IMR-90 (cell line): ENCODE measurements at regions not wholly inside any gene's neighbourhood (a gene's known extent, or its start where the extent isn't known, plus 50 kb on each side); places are given as distances from the start of the nearest gene placed in this dataset.

ENCODE experiments used
- ATAC-seq: fragments of 200-7000 bp; cut with Tn5 transposase; 2 replicates; pipeline ENCODE4 v1.9.1; 2020; ENCODE audit warnings: low read depth, mild to moderate bottlenecking, moderate library complexity
- BruUV-seq: library from RNA; stranded (reverse); fragments of 400-500 nt; replicated peaks from 2 replicates; lab custom pipeline; 2021; lab: Mats Ljungman, UMichigan
- CTCF ChIA-PET: fragments of 300-600 bp; formaldehyde crosslinking; extraction: SDS; loops from one replicate; lab custom pipeline; 2021; ENCODE audit warnings: antibody characterized with exemption; lab: Yijun Ruan, JAX
- POLR2A ChIA-PET: fragments of 300-600 bp; sonication (Branson Sonifier 250); formaldehyde crosslinking; loops from one replicate; lab custom pipeline; 2022; ENCODE audit warnings: antibody characterized with exemption; ENCODE audit not compliant: unreplicated experiment; lab: Charles Lee
- DNase-seq: peaks from one replicate; pipeline ENCODE4 v3.0.0; 2013
- H2AFZ ChIP-seq: replicated peaks from 2 replicates; pipeline ENCODE3; 2013; ENCODE audit warnings: low read length, mild to moderate bottlenecking; ENCODE audit not compliant: poor library complexity
- H2AK5ac ChIP-seq: 2 replicates; pipeline ENCODE4 v1.6.1; 2013; ENCODE audit warnings: low read depth, low read length, inconsistent platforms
- H2AK9ac ChIP-seq: replicated peaks from 2 replicates; pipeline ENCODE3; 2013; ENCODE audit warnings: mild to moderate bottlenecking, low read depth, low read length, moderate library complexity; ENCODE audit not compliant: poor library complexity
- H2BK120ac ChIP-seq: 2 replicates; pipeline ENCODE4 v1.6.1; 2013; ENCODE audit warnings: low read depth, low read length, inconsistent platforms
- H2BK15ac ChIP-seq: 3 replicates; pipeline ENCODE4 v1.6.1; 2013; ENCODE audit warnings: low read depth, low read length, inconsistent platforms
- H2BK20ac ChIP-seq: 2 replicates; pipeline ENCODE4 v1.6.1; 2013; ENCODE audit warnings: low read depth, mild to moderate bottlenecking, inconsistent platforms, low read length, moderate library complexity
- H2BK5ac ChIP-seq: 2 replicates; pipeline ENCODE4 v1.6.1; 2013; ENCODE audit warnings: mild to moderate bottlenecking, low read depth, low read length, inconsistent platforms; ENCODE audit not compliant: poor library complexity, severe bottlenecking
- H3K14ac ChIP-seq: replicated peaks from 2 replicates; pipeline ENCODE4 v1.6.1; 2013; ENCODE audit warnings: low read depth, low read length, inconsistent platforms
- H3K18ac ChIP-seq: 2 replicates; pipeline ENCODE4 v1.6.1; 2013; ENCODE audit warnings: low read depth, low read length, control low read depth
- H3K23ac ChIP-seq: 2 replicates; pipeline ENCODE4 v1.6.1; 2013; ENCODE audit warnings: low read depth, low read length, inconsistent platforms
- H3K27ac ChIP-seq: 2 replicates; pipeline ENCODE4 v1.5.1; 2013; ENCODE audit warnings: mild to moderate bottlenecking, control low read depth, low read length; ENCODE audit not compliant: insufficient read depth
- H3K27me3 ChIP-seq: 2 replicates; pipeline ENCODE4 v1.6.1; 2013; ENCODE audit warnings: low read length; ENCODE audit not compliant: control insufficient read depth, insufficient read depth
- H3K36me3 ChIP-seq: 2 replicates; pipeline ENCODE4 v1.6.1; 2013; ENCODE audit warnings: low read length, mixed read lengths; ENCODE audit not compliant: control insufficient read depth, insufficient read depth
- H3K4ac ChIP-seq: 2 replicates; pipeline ENCODE4 v1.6.1; 2013; ENCODE audit warnings: low read depth, low read length, inconsistent platforms
- H3K4me1 ChIP-seq: 2 replicates; pipeline ENCODE4 v1.6.1; 2013; ENCODE audit warnings: low read length, mixed read lengths; ENCODE audit not compliant: control insufficient read depth, insufficient read depth
- H3K4me2 ChIP-seq: 2 replicates; pipeline ENCODE4 v1.6.1; 2013; ENCODE audit warnings: low read depth, mild to moderate bottlenecking, control low read depth, low read length, moderate library complexity
- H3K4me3 ChIP-seq: 2 replicates; pipeline ENCODE4 v1.5.1; 2013; ENCODE audit warnings: low read depth, mild to moderate bottlenecking, control low read depth, low read length, moderate library complexity; ENCODE audit not compliant: insufficient read depth
- H3K56ac ChIP-seq: 2 replicates; pipeline ENCODE4 v1.6.1; 2013; ENCODE audit warnings: low read length, inconsistent platforms; ENCODE audit not compliant: insufficient read depth; ENCODE audit errors: extremely low read depth
- H3K79me1 ChIP-seq, 2 experiments: 2 replicates each; pipeline ENCODE4 v1.6.1; 2013; ENCODE audit warnings: low read length in 2 of 2, inconsistent platforms in 1 of 2, low read depth in 1 of 2
- H3K9ac ChIP-seq: 2 replicates; pipeline ENCODE4 v1.6.1; 2013; ENCODE audit warnings: low read depth, low read length, control low read depth
- H3K9me1 ChIP-seq: 2 replicates; pipeline ENCODE4 v1.6.1; 2013; ENCODE audit warnings: low read length, inconsistent platforms; ENCODE audit not compliant: insufficient read depth
- H3K9me3 ChIP-seq: 2 replicates; pipeline ENCODE4 v1.6.1; 2013; ENCODE audit warnings: low read length; ENCODE audit not compliant: control insufficient read depth, insufficient read depth
- H4K20me1 ChIP-seq: 2 replicates; pipeline ENCODE4 v1.6.1; 2013; ENCODE audit warnings: low read length, inconsistent platforms; ENCODE audit not compliant: insufficient read depth
- H4K5ac ChIP-seq: 2 replicates; pipeline ENCODE4 v1.6.1; 2013; ENCODE audit warnings: mild to moderate bottlenecking, low read depth, low read length, control low read depth
- H4K8ac ChIP-seq, 2 experiments: 2 replicates each; pipeline ENCODE4 v1.6.1; 2013; ENCODE audit warnings: low read depth in 2 of 2, low read length in 2 of 2, control low read depth in 1 of 2, inconsistent platforms in 1 of 2
- H4K91ac ChIP-seq: 2 replicates; pipeline ENCODE4 v1.6.1; 2013; ENCODE audit warnings: low read depth, low read length, inconsistent platforms; ENCODE audit not compliant: insufficient read depth
- CEBPB ChIP-seq: IDR thresholded peaks from 2 replicates; pipeline ENCODE4 v1.6.1; 2012; ENCODE audit warnings: low read depth, low read length, improper control_type of control experiment
- POLR2A ChIP-seq: IDR thresholded peaks from 2 replicates; pipeline ENCODE4 v1.6.1; 2012; ENCODE audit warnings: mild to moderate bottlenecking, low read depth, low read length
- WGBS, 2 experiments: methylation state at CpG; one replicate each; pipeline versions ENCODE4 v1.1.5 to v1.1.7; 2013; ENCODE audit warnings: missing lambda C conversion rate in 2 of 2; ENCODE audit not compliant: insufficient read length in 1 of 2; ENCODE audit errors: extremely low coverage in 2 of 2; 5-methylcytosine and 5-hydroxymethylcytosine counted together
- dilution Hi-C: fragments of 300-500 bp; cut with HindIII; formaldehyde crosslinking; loops from one replicate; pipeline ENCODE4 v1.14.3; 2018; ENCODE audit warnings: low sequenced_read_pairs; ENCODE audit not compliant: unreplicated experiment
- in situ Hi-C: fragments of 300-500 bp; cut with MboI; formaldehyde crosslinking; loops from 3 replicates; pipeline ENCODE4 v1.14.3; 2019; ENCODE audit warnings: low sequenced_read_pairs, inconsistent platforms, mixed read lengths
- intact Hi-C: fragments of 100-400 bp; cut with micrococcal nuclease; formaldehyde crosslinking; loops from 2 replicates; pipeline ENCODE4 v1.10.0; 2022

DNA sequence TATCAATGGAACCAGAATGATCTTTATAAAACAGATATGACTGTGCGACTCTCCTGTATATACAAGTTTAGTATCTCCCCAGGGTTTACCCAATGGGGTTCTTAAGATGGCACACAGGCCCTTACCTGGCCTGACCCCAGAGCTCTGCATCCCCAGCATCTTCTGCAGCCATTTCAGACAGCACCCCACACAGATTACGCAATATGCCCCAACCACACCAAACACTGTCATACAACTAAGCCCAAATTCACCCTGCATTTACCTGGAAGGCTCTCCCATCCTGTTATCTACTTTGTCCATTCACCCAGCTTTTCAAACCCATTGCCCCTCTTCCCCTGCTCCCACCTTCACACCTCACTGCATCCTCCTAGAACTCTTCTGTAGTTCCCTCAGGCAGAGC, 182.5 kb upstream of the API5 start:
- no peak overlapping the region for H3K9ac ChIP-seq

More for the DNA sequence above, 182.5 kb upstream of the API5 start:
- Histone ChIP-seq H2BK5ac (no peak overlapping the region), H3K9me1 (no peaks in the 10 kb centered on the region), H2BK20ac (no peak overlapping the region), H3K9me3 (peaks cover 12% of the 10 kb centered on the region; the same call in 1 of the 2 replicates), H4K20me1 (no peaks in the 10 kb centered on the region), H2BK15ac (no peak overlapping the region), H2AK5ac (no peak overlapping the region), H3K4ac (no peak overlapping the region), H2BK120ac (no peak overlapping the region), H3K36me3 (no peaks in the 10 kb centered on the region), H4K5ac (no peak overlapping the region), H3K4me1 (no peaks in the 10 kb centered on the region), H3K18ac (no peak overlapping the region), H2AK9ac (no peak overlapping the region), H4K8ac (no peak overlapping the region), H3K27ac (no peak overlapping the region), H3K4me2 (no peak overlapping the region), H3K27me3 (no peaks in the 10 kb centered on the region), H4K91ac (no peak overlapping the region), H3K4me3 (no peak overlapping the region), H2AFZ (no peak overlapping the region), H3K79me1 (no peaks in the 10 kb centered on the region), H3K56ac (no peak overlapping the region), H3K23ac (no peak overlapping the region), H3K14ac (no peak overlapping the region)
- TF ChIP-seq CEBPB (peak; percentile 65), POLR2A (no peak)
- CTCF ChIA-PET = no interaction called here
- dilution Hi-C loops (no loop called here), in situ Hi-C loops (no loop called here), intact Hi-C loops (no loop called here)
- DNase-seq (no peak), ATAC-seq (no peak)
- 83% methylated on average over 1 of the region's 2 CpGs; no CpG with 5 or more reads in 1 of the 2 experiments for WGBS, 2 experiments
- no TSS peak for BruUV-seq
- POLR2A ChIA-PET = no interaction called here
